ENCODE measurements at regions not wholly inside any gene's neighbourhood (a gene's known extent, or its start where the extent isn't known, plus 50 kb on each side); places are given as distances from the start of the nearest gene placed in this dataset.

DNA sequence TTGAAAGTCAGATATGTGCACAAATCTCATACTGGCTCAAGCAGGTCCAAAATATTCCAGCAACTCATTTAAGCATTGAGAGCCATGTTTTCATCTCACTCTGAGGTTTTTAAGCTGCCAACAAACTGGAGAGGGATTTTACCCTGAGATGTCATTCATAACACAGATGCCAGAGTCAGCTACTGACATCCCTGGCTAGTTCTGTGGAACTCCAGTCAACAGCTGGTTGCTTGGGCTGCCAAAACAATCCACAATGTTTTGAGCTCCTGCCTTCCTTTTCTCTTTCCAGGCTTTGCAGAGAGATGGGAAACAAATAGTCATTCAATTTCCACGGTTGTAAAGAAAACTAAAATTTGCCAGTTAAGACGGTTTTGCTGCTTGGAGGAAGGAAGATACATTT lies 621.2 kb upstream of the FBXO33 start:
- TF ChIP-seq, protein P1, sequence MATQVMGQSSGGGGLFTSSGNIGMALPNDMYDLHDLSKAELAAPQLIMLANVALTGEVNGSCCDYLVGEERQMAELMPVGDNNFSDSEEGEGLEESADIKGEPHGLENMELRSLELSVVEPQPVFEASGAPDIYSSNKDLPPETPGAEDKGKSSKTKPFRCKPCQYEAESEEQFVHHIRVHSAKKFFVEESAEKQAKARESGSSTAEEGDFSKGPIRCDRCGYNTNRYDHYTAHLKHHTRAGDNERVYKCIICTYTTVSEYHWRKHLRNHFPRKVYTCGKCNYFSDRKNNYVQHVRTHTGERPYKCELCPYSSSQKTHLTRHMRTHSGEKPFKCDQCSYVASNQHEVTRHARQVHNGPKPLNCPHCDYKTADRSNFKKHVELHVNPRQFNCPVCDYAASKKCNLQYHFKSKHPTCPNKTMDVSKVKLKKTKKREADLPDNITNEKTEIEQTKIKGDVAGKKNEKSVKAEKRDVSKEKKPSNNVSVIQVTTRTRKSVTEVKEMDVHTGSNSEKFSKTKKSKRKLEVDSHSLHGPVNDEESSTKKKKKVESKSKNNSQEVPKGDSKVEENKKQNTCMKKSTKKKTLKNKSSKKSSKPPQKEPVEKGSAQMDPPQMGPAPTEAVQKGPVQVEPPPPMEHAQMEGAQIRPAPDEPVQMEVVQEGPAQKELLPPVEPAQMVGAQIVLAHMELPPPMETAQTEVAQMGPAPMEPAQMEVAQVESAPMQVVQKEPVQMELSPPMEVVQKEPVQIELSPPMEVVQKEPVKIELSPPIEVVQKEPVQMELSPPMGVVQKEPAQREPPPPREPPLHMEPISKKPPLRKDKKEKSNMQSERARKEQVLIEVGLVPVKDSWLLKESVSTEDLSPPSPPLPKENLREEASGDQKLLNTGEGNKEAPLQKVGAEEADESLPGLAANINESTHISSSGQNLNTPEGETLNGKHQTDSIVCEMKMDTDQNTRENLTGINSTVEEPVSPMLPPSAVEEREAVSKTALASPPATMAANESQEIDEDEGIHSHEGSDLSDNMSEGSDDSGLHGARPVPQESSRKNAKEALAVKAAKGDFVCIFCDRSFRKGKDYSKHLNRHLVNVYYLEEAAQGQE (IDR thresholded peaks at IDR 0.05; ENCODE audit: insufficient read depth in 1 of 2, low read depth in 2 of 2, low read length in 2 of 2) = no peak
- no peak for TF ChIP-seq SIN3A (IDR thresholded peaks at IDR 0.05; ENCODE audit: borderline replicate concordance, insufficient read depth, low read length)
- no peak for TF ChIP-seq FOXP2 (optimal IDR thresholded peaks at IDR 0.05; ENCODE audit: borderline replicate concordance, extremely low read depth, extremely low read length, insufficient read depth)
- no peak for TF ChIP-seq TAF1 (IDR thresholded peaks at IDR 0.05; ENCODE audit: borderline replicate concordance, insufficient read depth, low read length)
- no peak for TF ChIP-seq POLR2AphosphoS5 (IDR thresholded peaks at IDR 0.05; ENCODE audit: low read depth, low read length)

DNA sequence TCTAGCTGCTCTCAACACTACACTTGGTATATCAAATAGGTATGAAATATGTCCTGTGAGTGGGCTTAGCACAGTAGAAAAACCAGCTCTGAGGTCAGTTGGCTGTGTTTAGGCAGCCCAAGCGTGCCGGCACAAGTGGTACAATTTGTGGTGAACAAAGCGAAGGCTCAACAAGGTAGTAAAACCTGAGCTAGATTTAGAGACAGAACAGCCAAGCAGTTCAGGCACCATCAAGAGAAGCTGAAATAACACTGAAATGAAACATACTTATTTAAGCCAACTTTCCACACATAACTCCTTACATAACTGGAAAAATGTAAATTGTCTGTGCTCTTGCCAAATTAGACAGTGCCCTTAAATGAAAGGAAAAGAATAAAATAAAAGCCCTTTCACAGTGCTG lies 596.8 kb upstream of the FBXO33 start:
- TF ChIP-seq, protein P1 (IDR thresholded peaks at IDR 0.05; ENCODE audit: insufficient read depth in 1 of 2, low read depth in 2 of 2, low read length in 2 of 2) = no peak
- no peak for TF ChIP-seq FOXP2 (optimal IDR thresholded peaks at IDR 0.05; ENCODE audit: borderline replicate concordance, extremely low read depth, extremely low read length, insufficient read depth)
- no peak for TF ChIP-seq POLR2AphosphoS5 (IDR thresholded peaks at IDR 0.05; ENCODE audit: low read depth, low read length)
- TF ChIP-seq SIN3A (IDR thresholded peaks at IDR 0.05; ENCODE audit: borderline replicate concordance, insufficient read depth, low read length) = no peak

DNA sequence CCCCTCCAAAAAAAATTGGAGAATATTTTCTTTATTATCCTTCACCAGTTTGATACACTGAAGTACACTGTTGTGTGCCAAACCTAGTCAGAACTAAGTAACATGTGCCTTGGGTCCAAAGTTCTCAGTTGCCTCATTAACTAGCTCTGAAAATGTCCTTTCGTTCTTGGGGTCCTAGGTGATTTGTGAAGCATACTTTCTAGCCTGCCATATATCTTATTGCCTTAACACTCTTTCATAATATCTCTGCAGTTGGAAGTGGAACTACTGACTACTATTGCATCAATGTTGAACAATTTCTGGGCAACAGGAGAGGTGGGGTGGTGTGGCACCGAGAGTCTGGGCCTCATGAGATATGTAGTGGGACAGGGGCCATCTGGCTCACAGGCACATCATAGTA lies 592.9 kb upstream of the FBXO33 start:
- TF ChIP-seq, protein P1 (IDR thresholded peaks at IDR 0.05; ENCODE audit: insufficient read depth in 1 of 2, low read depth in 2 of 2, low read length in 2 of 2) = no peak
- TF ChIP-seq FOXP2 (optimal IDR thresholded peaks at IDR 0.05; ENCODE audit: borderline replicate concordance, extremely low read depth, extremely low read length, insufficient read depth) (no peak), SIN3A (IDR thresholded peaks at IDR 0.05; ENCODE audit: borderline replicate concordance, insufficient read depth, low read length) (no peak), POLR2AphosphoS5 (IDR thresholded peaks at IDR 0.05; ENCODE audit: low read depth, low read length) (no peak), TAF1 (IDR thresholded peaks at IDR 0.05; ENCODE audit: borderline replicate concordance, insufficient read depth, low read length) (no peak)

DNA sequence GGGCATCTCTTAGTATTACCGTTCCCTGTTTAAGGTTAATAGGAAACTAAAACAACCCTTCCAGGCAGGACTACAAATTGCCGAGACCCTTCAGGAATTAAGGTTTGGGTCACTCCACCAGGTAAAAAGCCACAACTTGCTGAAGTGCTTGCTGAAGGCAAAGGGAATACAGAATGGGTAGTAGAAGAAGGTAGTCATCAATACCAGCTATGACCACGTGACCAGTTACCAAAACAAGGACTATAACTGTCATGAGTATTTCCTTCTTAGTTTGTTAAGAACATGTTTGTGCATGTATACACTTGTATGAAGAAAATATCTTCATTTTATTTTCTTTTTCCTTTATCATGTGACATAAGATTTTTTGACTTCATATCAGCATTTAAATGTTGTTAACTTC lies 578.7 kb upstream of the FBXO33 start:
- TF ChIP-seq, protein P1 (IDR thresholded peaks at IDR 0.05; ENCODE audit: insufficient read depth in 1 of 2, low read depth in 2 of 2, low read length in 2 of 2) = no peak
- TF ChIP-seq POLR2AphosphoS5 (IDR thresholded peaks at IDR 0.05; ENCODE audit: low read depth, low read length) (no peak), FOXP2 (optimal IDR thresholded peaks at IDR 0.05; ENCODE audit: borderline replicate concordance, extremely low read depth, extremely low read length, insufficient read depth) (no peak), TAF1 (IDR thresholded peaks at IDR 0.05; ENCODE audit: borderline replicate concordance, insufficient read depth, low read length) (no peak), SIN3A (IDR thresholded peaks at IDR 0.05; ENCODE audit: borderline replicate concordance, insufficient read depth, low read length) (no peak)

DNA sequence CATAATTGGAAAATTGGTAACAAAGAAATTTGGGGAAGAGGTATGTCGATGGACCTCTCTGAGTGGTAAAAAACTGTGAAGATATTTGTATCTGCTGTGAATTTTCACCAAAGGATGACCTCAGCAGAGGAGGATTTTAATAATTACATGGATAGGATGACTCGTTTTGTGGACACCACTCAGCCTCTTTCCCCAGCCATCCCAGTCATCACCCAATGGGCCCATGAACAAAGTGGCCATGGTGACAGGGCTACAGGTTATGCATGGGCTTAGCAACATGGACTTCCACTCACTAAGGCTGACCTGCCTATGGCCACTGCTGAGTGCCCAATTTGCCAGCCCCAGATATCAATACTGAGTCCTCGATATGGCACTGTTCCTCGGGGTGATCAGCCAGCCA lies 577.5 kb upstream of the FBXO33 start:
- TF ChIP-seq POLR2AphosphoS5 (IDR thresholded peaks at IDR 0.05; ENCODE audit: low read depth, low read length) (no peak), SIN3A (IDR thresholded peaks at IDR 0.05; ENCODE audit: borderline replicate concordance, insufficient read depth, low read length) (no peak), TAF1 (IDR thresholded peaks at IDR 0.05; ENCODE audit: borderline replicate concordance, insufficient read depth, low read length) (no peak), FOXP2 (optimal IDR thresholded peaks at IDR 0.05; ENCODE audit: borderline replicate concordance, extremely low read depth, extremely low read length, insufficient read depth) (no peak)
- TF ChIP-seq, protein P1 (IDR thresholded peaks at IDR 0.05; ENCODE audit: insufficient read depth in 1 of 2, low read depth in 2 of 2, low read length in 2 of 2) = no peak

Measured in PFSK-1 (cell line).